ENCODE measurements at regions not wholly inside any gene's neighbourhood (a gene's known extent, or its start where the extent isn't known, plus 50 kb on each side); places are given as distances from the start of the nearest gene placed in this dataset.

DNA sequence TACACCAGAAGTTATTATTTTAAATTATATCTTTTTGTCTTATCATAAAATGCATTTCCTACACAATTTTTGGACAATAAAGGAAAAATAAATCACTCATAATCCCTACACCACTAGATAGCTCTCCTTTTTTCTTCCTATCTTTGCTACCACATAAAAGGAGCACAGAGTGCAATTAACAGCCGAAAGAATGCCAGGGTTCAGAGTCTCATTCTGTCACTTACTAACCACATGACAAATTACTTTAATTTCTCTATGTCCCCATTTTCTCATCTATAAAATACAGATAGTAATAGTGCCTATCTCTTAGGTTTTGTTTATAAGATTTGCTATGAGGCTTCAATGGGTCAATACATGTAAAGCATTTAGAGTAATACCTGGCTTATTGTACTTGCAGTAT lies 158.7 kb upstream of the GRIN3A start:
- H3K4me3 Mint-ChIP-seq, result no peak overlapping the region
- no peaks in the 10 kb centered on the region for H3K36me3 Mint-ChIP-seq (ENCODE audit: low read depth)
- H3K27me3 Mint-ChIP-seq (ENCODE audit: insufficient read depth), result no peaks in the 10 kb centered on the region
- Histone ChIP-seq H3K27ac (ENCODE audit: low read depth, low read length) (no peak overlapping the region), H3K9me3 (ENCODE audit: control insufficient read depth, low read length) (peaks cover 17% of the 10 kb centered on the region), H3K4me3 (ENCODE audit: low read length) (no peak overlapping the region), H3K27me3 (ENCODE audit: control insufficient read depth, insufficient read depth, low read length, poor library complexity, severe bottlenecking) (no peaks in the 10 kb centered on the region), H3K4me1 (ENCODE audit: control insufficient read depth, insufficient read depth, low read length) (no peaks in the 10 kb centered on the region), H3K9ac (ENCODE audit: extremely low read depth, low read length, poor library complexity, severe bottlenecking) (no peak overlapping the region), H3K36me3 (ENCODE audit: control insufficient read depth, insufficient read depth, low read length) (no peaks in the 10 kb centered on the region)
- no peaks in the 10 kb centered on the region for H3K9me3 Mint-ChIP-seq
- 85% methylated on average over 1 of the region's 1 CpG; no CpG with 5 or more reads in 1 of the 2 experiments for WGBS, 2 experiments (ENCODE audit: insufficient coverage in 1 of 2, insufficient read length in 1 of 2)
- DNase-seq, result no peak
- H3K4me1 Mint-ChIP-seq, result peaks cover 4% of the 10 kb centered on the region
- no peak overlapping the region for H3K27ac Mint-ChIP-seq
- TF ChIP-seq, protein P1, sequence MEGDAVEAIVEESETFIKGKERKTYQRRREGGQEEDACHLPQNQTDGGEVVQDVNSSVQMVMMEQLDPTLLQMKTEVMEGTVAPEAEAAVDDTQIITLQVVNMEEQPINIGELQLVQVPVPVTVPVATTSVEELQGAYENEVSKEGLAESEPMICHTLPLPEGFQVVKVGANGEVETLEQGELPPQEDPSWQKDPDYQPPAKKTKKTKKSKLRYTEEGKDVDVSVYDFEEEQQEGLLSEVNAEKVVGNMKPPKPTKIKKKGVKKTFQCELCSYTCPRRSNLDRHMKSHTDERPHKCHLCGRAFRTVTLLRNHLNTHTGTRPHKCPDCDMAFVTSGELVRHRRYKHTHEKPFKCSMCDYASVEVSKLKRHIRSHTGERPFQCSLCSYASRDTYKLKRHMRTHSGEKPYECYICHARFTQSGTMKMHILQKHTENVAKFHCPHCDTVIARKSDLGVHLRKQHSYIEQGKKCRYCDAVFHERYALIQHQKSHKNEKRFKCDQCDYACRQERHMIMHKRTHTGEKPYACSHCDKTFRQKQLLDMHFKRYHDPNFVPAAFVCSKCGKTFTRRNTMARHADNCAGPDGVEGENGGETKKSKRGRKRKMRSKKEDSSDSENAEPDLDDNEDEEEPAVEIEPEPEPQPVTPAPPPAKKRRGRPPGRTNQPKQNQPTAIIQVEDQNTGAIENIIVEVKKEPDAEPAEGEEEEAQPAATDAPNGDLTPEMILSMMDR (conservative IDR thresholded peaks at IDR 0.05), result no peak

DNA sequence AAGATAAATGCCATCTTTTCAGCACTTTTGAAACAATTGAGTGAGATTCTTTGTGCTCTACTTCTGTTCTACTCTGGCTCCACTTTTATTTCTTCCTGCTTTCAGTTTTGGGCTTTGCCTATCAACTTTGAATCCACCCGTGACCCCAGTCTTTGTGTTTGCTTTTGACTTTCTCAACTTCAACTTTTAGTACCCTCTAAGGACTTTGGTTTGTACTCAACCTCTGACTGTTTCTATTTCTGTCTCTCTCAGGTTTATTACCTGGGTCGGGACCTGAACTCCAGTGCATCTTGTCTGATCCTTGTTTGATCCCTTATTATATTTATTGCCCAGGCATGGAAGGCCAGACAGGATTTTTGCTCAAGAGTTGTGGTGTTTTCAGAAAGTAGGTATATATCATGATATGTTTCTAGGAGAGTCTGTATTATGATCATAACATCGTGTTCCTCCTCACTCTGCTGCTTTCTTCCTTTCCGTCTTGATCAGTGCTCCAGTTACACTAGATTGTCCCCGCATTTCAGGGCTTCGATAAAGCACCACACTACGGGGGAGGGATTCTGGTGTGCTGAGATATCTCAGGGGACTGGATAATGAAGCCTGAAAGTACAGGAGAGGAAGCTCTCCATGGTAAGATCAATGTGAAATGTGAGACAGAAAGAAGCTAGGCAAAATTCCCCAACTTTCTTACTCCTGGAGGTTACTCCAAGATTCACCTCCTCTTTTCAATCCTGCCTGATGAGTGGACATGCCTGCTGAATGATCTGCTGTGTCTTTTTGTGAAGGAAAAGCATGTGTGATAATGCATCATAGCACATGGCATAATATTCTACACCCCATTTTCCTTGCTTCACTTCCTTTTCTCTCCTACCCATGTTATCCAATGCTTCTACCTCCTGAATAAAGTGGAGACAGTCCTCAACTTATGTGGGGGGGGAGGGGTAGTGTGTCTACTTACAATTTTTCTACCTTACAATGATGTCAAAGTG lies 155.5 kb upstream of the GRIN3A start:
- 66 to 88% methylated on average over 3 to 7 of the region's 7 CpGs for WGBS, 2 experiments (ENCODE audit: insufficient coverage in 1 of 2, insufficient read length in 1 of 2)

DNA sequence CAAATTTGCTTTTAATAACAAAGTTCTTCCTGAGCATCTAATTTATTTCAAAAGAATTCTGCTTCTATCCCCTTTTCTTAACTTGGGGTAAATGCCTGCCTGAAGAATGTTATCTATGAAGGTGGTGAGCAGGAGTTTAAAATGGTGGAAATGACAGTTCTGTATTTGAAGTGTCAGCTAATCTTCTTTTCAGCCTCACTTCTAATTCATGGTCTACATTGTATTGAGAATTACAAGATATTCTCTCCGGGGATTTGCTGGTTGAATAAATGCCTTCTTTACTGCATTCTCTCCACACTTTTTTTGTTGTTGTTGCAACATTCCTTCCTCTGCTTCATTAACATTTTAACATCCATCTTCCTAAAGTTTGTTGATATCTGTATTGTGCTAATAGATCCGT lies 143.1 kb upstream of the GRIN3A start:
- TF ChIP-seq, protein P1 (conservative IDR thresholded peaks at IDR 0.05), result no peak
- H3K9me3 ChIP-seq (ENCODE audit: control insufficient read depth, low read length), result peaks cover 6% of the 10 kb centered on the region
- H3K4me1 ChIP-seq (ENCODE audit: control insufficient read depth, insufficient read depth, low read length), result no peaks in the 10 kb centered on the region
- Mint-ChIP-seq H3K27ac (no peak overlapping the region), H3K36me3 (ENCODE audit: low read depth) (no peaks in the 10 kb centered on the region), H3K4me3 (no peak overlapping the region), H3K4me1 (peaks cover 9% of the 10 kb centered on the region), H3K27me3 (ENCODE audit: insufficient read depth) (no peaks in the 10 kb centered on the region), H3K9me3 (no peaks in the 10 kb centered on the region)
- no peak overlapping the region for H3K27ac ChIP-seq (ENCODE audit: low read depth, low read length)
- DNase-seq, result no peak
- 67% methylated on average over 1 of the region's 2 CpGs for WGBS, 2 experiments (ENCODE audit: insufficient coverage in 1 of 2, insufficient read length in 1 of 2)
- no peak overlapping the region for H3K4me3 ChIP-seq (ENCODE audit: low read length)
- no peaks in the 10 kb centered on the region for H3K27me3 ChIP-seq (ENCODE audit: control insufficient read depth, insufficient read depth, low read length, poor library complexity, severe bottlenecking)
- no peaks in the 10 kb centered on the region for H3K36me3 ChIP-seq (ENCODE audit: control insufficient read depth, insufficient read depth, low read length)
- H3K9ac ChIP-seq (ENCODE audit: extremely low read depth, low read length, poor library complexity, severe bottlenecking), result no peak overlapping the region

More for the DNA sequence above, 155.5 kb upstream of the GRIN3A start:
- Mint-ChIP-seq H3K27me3 (ENCODE audit: insufficient read depth) (no peaks in the 10 kb centered on the region), H3K4me3 (no peak overlapping the region), H3K9me3 (no peaks in the 10 kb centered on the region), H3K36me3 (ENCODE audit: low read depth) (no peaks in the 10 kb centered on the region), H3K4me1 (no peaks in the 10 kb centered on the region), H3K27ac (no peak overlapping the region)
- H3K27me3 ChIP-seq (ENCODE audit: control insufficient read depth, insufficient read depth, low read length, poor library complexity, severe bottlenecking), result no peaks in the 10 kb centered on the region
- H3K9ac ChIP-seq (ENCODE audit: extremely low read depth, low read length, poor library complexity, severe bottlenecking), result no peak overlapping the region
- no peaks in the 10 kb centered on the region for H3K4me1 ChIP-seq (ENCODE audit: control insufficient read depth, insufficient read depth, low read length)
- H3K27ac ChIP-seq (ENCODE audit: low read depth, low read length), result no peak overlapping the region
- no peak overlapping the region for H3K4me3 ChIP-seq (ENCODE audit: low read length)
- no peaks in the 10 kb centered on the region for H3K36me3 ChIP-seq (ENCODE audit: control insufficient read depth, insufficient read depth, low read length)
- no peak for DNase-seq
- TF ChIP-seq, protein P1 (conservative IDR thresholded peaks at IDR 0.05), result no peak
- peaks cover 22% of the 10 kb centered on the region for H3K9me3 ChIP-seq (ENCODE audit: control insufficient read depth, low read length)
